HG03378 (cell line): ENCODE measurements at regions not wholly inside any gene's neighbourhood (a gene's known extent, or its start where the extent isn't known, plus 50 kb on each side); places are given as distances from the start of the nearest gene placed in this dataset.

Source experiments
- ATAC-seq: cut with Tn5 transposase; IDR thresholded peaks from one replicate; pipeline ENCODE4 v1.9.1; 2021; ENCODE audit warnings: mild to moderate bottlenecking, moderate library complexity; ENCODE audit not compliant: unreplicated experiment

GRCh38 chr2:71799013-71799575 lies 345.7 kb downstream of the DYSF start:
- ATAC-seq = no peak

DNA sequence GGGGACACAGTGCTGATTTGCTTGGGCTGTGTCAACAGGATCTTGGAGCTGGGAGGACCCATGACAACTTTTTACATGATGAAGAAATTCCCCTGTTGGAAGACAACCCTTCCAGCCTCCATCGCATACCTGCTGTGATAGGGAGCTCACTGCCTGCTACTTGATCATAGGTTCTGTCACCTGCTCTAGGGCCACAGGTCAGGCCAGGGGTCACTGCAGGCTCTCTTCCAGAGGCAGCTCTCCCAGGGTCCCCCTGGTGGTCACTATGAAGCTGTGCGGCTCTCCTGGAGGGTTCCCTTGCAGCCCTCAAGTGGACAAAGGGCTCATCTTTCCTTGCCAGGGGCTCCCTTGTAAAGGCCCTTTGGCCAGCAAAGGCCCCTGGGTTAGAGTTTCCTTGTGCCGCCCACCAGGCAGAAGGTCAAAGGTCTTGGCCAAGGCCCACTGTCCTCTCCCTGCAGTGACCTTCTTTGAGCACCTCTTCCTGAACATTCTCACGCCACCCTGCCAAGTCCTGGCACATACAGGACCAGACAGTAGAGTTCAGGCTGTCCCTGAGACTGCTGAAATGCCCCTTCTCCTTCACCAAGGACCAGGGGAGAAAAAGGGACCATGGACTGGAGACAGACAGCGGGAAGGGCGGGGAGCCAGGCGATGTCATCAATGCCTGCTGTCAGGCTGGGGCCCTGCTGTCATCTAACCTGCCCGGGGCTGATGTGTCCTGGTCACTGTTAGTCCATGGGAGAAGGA lies 345.1 kb downstream of the DYSF start:
- no peak for ATAC-seq

- no peak for ATAC-seq
Measured at GRCh38 chr2:71797035-71797810, 343.9 kb downstream of the DYSF start.

- no peak for ATAC-seq
Measured at GRCh38 chr2:71796174-71796593, 342.8 kb downstream of the DYSF start.

DNA sequence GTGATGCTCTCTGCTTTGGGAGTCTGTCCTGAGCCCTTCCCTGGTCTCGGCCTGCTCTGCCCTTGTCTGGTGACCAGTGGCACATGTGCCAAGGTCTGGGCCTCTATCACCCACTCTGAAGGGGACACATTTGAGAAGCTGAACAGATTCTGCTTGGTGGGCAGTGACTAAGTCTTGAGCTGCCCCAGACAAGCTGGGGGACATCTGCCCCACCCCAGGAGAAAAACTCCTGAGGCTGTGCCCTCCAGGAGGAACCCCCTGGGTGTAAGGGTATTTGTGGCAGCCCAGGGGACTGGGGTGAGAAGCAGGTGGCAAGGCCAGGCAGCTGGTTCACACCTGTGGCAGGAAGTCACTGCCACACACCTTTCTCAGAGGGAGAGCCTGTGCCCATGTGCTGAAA lies 342.1 kb downstream of the DYSF start:
- no peak for ATAC-seq

DNA sequence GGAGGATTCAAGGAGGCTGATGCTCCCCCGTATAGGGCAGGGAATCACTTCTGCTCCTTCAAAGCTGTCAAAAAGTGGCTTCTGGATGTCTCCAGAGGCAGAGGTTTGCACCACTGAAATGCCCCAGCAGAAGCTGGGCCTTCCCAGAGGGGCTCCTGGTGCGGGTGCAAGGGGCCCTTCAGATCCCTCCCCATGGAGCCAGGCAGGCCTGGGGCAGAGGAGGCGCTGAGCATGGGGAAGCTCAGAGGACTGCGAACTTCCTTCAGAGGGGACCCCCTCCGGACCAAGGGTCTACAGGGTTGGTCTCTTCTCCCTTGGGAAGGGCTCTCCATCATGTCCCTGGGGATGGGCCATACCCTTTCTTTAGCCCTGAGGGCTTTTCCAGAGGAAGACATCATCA lies 341.2 kb downstream of the DYSF start:
- no peak for ATAC-seq

DNA sequence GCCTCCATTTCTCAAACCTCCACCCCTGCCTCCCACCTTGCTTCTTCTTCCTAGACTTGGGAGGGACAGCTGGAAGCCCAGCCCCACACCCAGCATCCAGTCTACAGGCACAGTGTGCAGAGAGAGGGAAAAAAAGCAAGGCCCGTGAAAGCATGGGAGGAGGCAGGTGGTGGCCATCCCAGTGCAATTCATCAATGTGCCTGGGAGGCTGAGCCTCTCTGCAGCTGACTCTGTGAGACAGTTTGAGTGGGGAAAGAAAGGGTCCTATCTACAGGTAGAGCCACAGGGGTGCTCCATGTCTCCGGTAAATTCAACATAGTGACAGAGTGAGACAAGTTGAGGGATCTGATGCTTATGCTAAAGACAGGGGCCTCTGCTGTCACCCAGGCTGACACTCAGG lies 340.6 kb downstream of the DYSF start:
- no peak for ATAC-seq

DNA sequence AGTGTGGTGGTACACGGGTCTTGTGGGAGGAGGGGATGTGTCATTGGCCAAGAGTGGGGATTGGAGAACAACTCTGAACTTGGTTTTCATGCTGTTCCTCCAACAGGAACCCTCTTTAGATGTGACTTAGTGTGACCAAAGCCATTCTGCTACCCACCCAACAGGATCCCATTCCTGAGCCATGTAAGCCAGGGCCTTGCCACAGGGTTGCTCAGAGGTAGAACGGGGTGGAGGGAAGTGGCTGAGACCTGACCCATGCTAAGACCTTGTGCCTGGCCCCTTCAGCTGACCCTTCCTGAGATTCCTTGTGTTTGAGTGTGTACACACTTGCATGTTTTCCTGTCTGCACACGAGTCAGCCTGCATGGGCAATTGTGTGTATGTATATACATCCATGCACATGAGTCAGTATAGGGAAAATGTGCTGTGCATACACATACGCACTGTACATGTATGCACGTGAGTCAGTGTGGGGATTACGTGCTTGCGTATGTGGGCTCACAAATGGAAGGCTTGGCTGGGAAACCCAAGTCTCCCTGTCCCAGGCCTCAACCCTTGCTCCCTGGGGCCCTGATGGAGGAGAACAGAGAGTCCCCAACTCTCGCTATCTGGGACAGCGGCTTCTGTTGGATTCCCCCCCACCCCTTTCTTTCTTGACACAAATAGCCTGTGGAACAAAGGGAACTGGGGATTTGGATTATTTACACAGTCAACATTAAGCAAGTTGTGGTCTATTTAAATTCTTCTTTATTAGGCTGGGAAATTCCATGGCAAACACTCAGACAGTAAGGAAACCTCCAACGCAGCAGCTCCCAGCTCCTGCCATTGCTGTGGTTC lies 339.8 kb downstream of the DYSF start:
- no peak for ATAC-seq

DNA sequence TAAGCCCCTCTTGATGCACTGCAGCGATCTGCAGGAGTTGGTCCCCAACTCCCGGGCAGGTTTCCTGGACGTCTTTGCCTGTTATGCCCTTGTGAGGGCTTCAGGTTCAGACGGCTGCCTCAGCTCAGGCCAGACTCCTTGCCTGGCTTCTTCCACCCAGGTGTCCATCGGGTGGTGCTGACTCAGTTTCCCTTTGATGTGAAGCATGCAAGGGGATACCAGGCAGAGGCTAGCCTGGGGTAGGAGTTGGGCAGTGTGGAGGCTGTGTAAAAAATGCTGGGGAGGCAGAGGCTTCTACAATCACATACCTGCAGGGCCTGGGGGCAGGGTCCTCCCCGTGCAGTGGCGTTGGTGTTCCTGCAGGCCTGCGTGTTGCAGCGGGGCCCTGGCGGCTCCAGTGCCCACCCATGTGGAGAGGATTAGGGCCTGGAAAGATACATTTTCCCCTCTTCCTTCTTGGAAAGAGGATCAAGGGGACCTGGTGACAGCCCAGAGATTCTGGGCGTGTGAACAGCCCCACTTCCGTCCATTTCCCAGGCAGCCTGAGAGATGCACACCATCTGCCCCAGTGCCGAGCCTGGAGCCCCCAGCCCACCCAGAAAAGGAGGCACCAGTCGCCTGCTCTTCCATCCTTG lies 338.3 kb downstream of the DYSF start:
- ATAC-seq = no peak

DNA sequence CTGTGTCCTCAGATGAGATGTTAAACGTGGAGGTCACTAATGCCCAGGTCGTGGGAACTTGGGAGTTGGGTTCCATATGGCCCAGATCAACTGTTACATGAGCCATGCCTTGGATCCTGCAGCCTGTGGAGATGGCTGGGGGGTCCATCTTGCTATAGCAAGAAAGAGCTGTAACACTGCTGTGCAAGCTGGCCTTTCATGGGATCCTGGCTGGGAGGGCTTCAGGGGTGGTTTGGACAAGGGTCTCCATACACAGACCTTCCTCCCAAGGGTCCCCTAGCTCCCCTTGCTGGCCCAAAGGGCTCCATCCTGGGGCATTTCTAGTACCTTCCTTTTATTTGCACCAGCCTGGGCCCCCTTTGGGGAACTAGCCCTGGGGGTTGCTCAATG lies 337.7 kb downstream of the DYSF start:
- no peak for ATAC-seq

GRCh38 chr2:71790226-71791060 lies 337.1 kb downstream of the DYSF start:
- ATAC-seq = no peak

DNA sequence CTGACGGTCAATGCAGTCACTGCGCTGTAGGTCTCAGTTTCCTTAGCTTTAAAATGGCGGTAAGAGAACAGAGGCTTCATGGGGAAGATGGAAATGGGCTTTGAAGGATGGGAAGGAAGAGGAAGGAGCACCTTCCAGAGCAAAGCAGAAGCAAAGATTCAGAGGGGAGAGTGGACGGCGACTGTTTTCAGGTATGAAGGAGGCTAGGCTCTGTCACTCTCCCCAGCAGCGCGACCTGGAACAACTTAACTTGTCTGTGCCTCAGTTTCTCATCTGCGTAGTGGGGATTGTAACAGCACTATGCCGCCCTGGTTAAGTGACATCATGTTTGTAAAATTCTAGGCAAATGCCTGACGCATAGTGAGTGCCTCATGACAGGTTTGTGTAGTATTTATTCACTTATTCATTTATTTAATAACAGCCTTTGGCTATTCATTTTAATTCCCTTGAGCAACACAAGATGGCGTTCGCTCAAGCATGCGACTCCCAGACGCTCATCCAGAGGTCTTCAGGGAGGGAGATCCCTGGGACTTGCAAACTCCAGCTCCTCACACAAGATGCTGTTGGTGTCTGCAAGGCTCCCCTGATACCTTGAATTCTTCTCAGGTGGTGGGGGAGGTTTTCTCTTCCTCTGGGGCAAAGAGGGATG lies 336.3 kb downstream of the DYSF start:
- ATAC-seq = no peak

GRCh38 chr2:71788601-71789240 lies 335.4 kb downstream of the DYSF start:
- ATAC-seq = no peak

- no peak for ATAC-seq
Measured at GRCh38 chr2:71788186-71788525, 334.8 kb downstream of the DYSF start.

DNA sequence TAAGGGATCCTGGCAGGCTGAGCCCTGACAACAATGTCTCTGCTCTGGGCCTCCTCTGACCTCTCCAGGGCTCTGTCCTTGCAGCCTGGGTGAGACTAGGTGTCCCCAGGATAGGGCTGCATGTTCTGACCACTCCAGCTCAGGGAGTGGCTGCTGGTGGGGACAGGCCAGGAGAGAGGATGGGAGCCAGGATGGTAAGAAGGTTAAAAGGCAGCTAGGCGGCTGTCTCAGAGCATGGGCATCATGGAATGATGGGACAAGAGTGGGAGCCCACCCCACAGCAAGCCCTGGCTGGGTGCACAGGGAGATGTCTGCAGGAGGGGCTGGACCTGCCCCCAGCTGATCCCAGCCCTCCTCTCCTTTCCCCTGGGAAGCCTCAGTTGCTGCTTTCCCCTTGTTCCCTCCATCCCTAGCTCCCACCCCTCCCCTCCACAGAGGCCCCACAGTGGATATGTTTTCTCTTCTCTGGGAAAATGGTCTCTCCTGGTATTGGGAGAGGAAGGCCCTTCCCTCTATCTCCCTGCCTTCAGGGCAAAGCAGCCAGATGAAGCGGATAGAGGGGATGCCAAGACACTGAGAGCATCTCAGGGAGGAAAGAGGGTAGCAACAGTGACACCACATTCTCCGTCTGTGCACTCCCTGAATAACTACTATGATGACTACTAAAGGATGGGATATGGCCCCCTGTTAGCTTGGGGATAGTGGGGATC lies 334.3 kb downstream of the DYSF start:
- ATAC-seq = no peak

- ATAC-seq = no peak
Measured at GRCh38 chr2:71787108-71787415, 333.7 kb downstream of the DYSF start.

GRCh38 chr2:71786291-71787107 lies 333.1 kb downstream of the DYSF start:
- ATAC-seq = no peak

DNA sequence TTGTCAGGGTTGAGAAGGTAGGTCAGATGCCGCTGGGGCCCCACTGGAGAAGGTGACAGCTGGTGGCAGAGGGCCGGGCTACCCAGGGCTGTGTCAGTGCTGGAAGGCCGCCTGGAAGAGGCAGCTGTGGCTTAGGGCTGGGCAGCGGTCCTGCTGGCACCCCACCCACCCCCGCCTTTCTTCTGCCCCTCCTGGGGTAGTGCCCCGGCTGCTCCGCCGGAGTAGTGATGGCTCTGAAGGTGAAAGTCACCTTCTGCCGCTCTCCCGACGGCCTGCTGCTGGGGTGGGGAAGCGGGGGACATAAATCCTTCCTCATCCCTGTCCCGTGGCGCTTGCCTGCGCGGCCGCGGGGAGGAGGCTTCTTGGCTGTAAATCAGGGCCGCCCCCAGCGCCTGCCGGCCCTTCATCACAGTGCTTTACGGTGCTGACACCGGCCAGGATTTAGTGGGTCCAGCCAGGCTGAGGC lies 332.2 kb downstream of the DYSF start:
- ATAC-seq = no peak
